Neural progenitor cell (in vitro differentiated cells): ENCODE measurements at regions not wholly inside any gene's neighbourhood (a gene's known extent, or its start where the extent isn't known, plus 50 kb on each side); places are given as distances from the start of the nearest gene placed in this dataset.

Source experiments
- DNase-seq: peaks from one replicate; pipeline ENCODE4 v3.0.0-alpha.2; 2016; ENCODE audit warnings: low spot score
- H2AFZ ChIP-seq: fragments of 200-600 bp; sonication (generic); replicated peaks from 2 replicates; pipeline ENCODE4 v1.6.1; 2016; ENCODE audit warnings: antibody characterized with exemption
- H3F3A ChIP-seq: fragments of 200-600 bp; sonication (generic); 2 replicates; pipeline ENCODE4 v1.6.1; 2016; ENCODE audit warnings: antibody characterized with exemption, low read depth
- H3K27ac ChIP-seq: fragments of 200-600 bp; sonication (generic); 2 replicates; pipeline ENCODE4 v1.5.1; 2016; ENCODE audit warnings: mild to moderate bottlenecking
- H3K27me3 ChIP-seq: fragments of 200-600 bp; sonication (generic); 2 replicates; pipeline ENCODE4 v1.6.1; 2016; ENCODE audit warnings: mild to moderate bottlenecking, moderate library complexity
- H3K36me3 ChIP-seq: fragments of 200-600 bp; sonication (generic); 2 replicates; pipeline ENCODE4 v1.5.1; 2016
- H3K4me1 ChIP-seq: fragments of 200-600 bp; sonication (generic); 2 replicates; pipeline ENCODE4 v1.6.1; 2016; ENCODE audit warnings: mixed run types
- H3K4me2 ChIP-seq: fragments of 200-600 bp; sonication (generic); 2 replicates; pipeline ENCODE4 v1.6.1; 2016
- H3K4me3 ChIP-seq: fragments of 200-600 bp; sonication (generic); 2 replicates; pipeline ENCODE4 v1.5.1; 2016
- H3K79me2 ChIP-seq: fragments of 200-600 bp; sonication (generic); 2 replicates; pipeline ENCODE4 v1.6.1; 2016; ENCODE audit warnings: low read depth
- H3K9ac ChIP-seq: fragments of 200-600 bp; sonication (generic); 2 replicates; pipeline ENCODE4 v1.6.1; 2016
- H3K9me3 ChIP-seq: fragments of 200-600 bp; sonication (generic); 2 replicates; pipeline ENCODE4 v1.5.1; 2016; ENCODE audit warnings: low read depth
- H4K20me1 ChIP-seq: fragments of 200-600 bp; sonication (generic); 2 replicates; pipeline ENCODE4 v1.6.1; 2016; ENCODE audit warnings: low read depth
- H3K27ac Mint-ChIP-seq: 3 replicates; pipeline ENCODE4 v1.8.0; 2021; ENCODE audit warnings: mixed read lengths
- H3K27me3 Mint-ChIP-seq: 2 replicates; pipeline ENCODE4 v1.8.0; 2022; ENCODE audit warnings: low read depth, mild to moderate bottlenecking, inconsistent platforms, moderate library complexity, mixed read lengths; ENCODE audit not compliant: insufficient read depth
- H3K36me3 Mint-ChIP-seq: 3 replicates; pipeline ENCODE4 v1.8.0; 2021; ENCODE audit warnings: mixed read lengths
- H3K4me1 Mint-ChIP-seq: 3 replicates; pipeline ENCODE4 v1.8.0; 2021; ENCODE audit warnings: mixed read lengths
- H3K4me3 Mint-ChIP-seq: 3 replicates; pipeline ENCODE4 v1.8.0; 2021; ENCODE audit warnings: mild to moderate bottlenecking, moderate library complexity, mixed read lengths
- H3K9me3 Mint-ChIP-seq: 3 replicates; pipeline ENCODE4 v1.8.0; 2020; ENCODE audit warnings: mixed read lengths
- EZH2 ChIP-seq: fragments of 200-600 bp; sonication (generic); IDR thresholded peaks from 2 replicates; pipeline ENCODE4 v1.6.1; 2017; ENCODE audit warnings: antibody characterized with exemption, mild to moderate bottlenecking, moderate library complexity
- EZH2phosphoT487 ChIP-seq: fragments of 200-600 bp; sonication (generic); IDR thresholded peaks from 2 replicates; pipeline ENCODE4 v1.6.1; 2017; ENCODE audit warnings: antibody characterized with exemption
- TF ChIP-seq, protein P1 (sequence below): fragments of 200-600 bp; sonication (generic); IDR thresholded peaks from 2 replicates; pipeline ENCODE4 v1.5.1; 2017; ENCODE audit warnings: antibody characterized with exemption, mild to moderate bottlenecking

DNA sequence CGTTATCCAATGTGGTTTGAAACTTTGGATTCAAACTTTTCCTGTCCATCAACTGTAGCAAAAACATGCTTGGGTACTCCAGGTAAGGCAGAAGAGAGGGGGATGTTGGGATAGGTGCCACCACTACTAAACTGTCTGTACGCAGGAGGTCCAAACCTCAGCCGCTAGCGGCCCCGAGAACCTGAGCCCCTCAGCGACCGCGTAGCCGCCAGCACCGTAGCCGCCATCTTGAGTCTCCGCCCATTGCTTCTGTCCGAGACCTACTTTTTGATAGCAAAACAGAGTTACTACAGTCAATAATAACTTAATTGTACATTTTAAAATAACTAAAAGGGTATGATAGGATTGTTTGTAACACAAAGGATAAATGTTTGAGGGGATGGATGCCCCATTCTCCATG lies 119.9 kb upstream of the GRID2 start:
- H3K27me3 Mint-ChIP-seq = no peaks in the 10 kb centered on the region
- no peak overlapping the region for H3K27ac ChIP-seq
- H3K36me3 ChIP-seq = no peaks in the 10 kb centered on the region
- no peak for TF ChIP-seq EZH2phosphoT487
- TF ChIP-seq, protein P1, sequence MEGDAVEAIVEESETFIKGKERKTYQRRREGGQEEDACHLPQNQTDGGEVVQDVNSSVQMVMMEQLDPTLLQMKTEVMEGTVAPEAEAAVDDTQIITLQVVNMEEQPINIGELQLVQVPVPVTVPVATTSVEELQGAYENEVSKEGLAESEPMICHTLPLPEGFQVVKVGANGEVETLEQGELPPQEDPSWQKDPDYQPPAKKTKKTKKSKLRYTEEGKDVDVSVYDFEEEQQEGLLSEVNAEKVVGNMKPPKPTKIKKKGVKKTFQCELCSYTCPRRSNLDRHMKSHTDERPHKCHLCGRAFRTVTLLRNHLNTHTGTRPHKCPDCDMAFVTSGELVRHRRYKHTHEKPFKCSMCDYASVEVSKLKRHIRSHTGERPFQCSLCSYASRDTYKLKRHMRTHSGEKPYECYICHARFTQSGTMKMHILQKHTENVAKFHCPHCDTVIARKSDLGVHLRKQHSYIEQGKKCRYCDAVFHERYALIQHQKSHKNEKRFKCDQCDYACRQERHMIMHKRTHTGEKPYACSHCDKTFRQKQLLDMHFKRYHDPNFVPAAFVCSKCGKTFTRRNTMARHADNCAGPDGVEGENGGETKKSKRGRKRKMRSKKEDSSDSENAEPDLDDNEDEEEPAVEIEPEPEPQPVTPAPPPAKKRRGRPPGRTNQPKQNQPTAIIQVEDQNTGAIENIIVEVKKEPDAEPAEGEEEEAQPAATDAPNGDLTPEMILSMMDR = no peak
- no peak for TF ChIP-seq EZH2
- no peak overlapping the region for H3K4me3 ChIP-seq
- no peaks in the 10 kb centered on the region for H4K20me1 ChIP-seq
- no peak overlapping the region for H2AFZ ChIP-seq
- no peaks in the 10 kb centered on the region for H3K79me2 ChIP-seq
- no peaks in the 10 kb centered on the region for H3K27me3 ChIP-seq
- no peak for DNase-seq
- peaks cover 4% of the 10 kb centered on the region for H3K9me3 Mint-ChIP-seq
- no peaks in the 10 kb centered on the region for H3K9me3 ChIP-seq
- H3K4me1 Mint-ChIP-seq = no peaks in the 10 kb centered on the region
- no peak overlapping the region for H3K4me3 Mint-ChIP-seq
- H3K27ac Mint-ChIP-seq = no peak overlapping the region
- no peak overlapping the region for H3K4me2 ChIP-seq
- no peak overlapping the region for H3K9ac ChIP-seq
- no peaks in the 10 kb centered on the region for H3K36me3 Mint-ChIP-seq
- H3K4me1 ChIP-seq = no peaks in the 10 kb centered on the region
- no peaks in the 10 kb centered on the region for H3F3A ChIP-seq

- no peak overlapping the region for H3K4me3 Mint-ChIP-seq
- no peak overlapping the region for H3K27ac Mint-ChIP-seq
- no peaks in the 10 kb centered on the region for H3K27me3 Mint-ChIP-seq
- Histone ChIP-seq H3K27me3 (no peaks in the 10 kb centered on the region), H2AFZ (no peak overlapping the region), H3K79me2 (no peaks in the 10 kb centered on the region), H3K9me3 (no peaks in the 10 kb centered on the region), H3K27ac (no peak overlapping the region), H3K4me1 (no peaks in the 10 kb centered on the region), H3F3A (no peaks in the 10 kb centered on the region), H4K20me1 (no peaks in the 10 kb centered on the region), H3K36me3 (no peaks in the 10 kb centered on the region), H3K4me3 (no peak overlapping the region), H3K9ac (no peak overlapping the region), H3K4me2 (no peak overlapping the region)
- no peaks in the 10 kb centered on the region for H3K4me1 Mint-ChIP-seq
- peaks cover 4% of the 10 kb centered on the region for H3K9me3 Mint-ChIP-seq
- H3K36me3 Mint-ChIP-seq = no peaks in the 10 kb centered on the region
- no peak for DNase-seq
- TF ChIP-seq EZH2 (no peak), EZH2phosphoT487 (no peak)
- TF ChIP-seq, protein P1 = no peak
These were observed 119.2 kb upstream of the GRID2 start for GRCh38 chr4:92184566-92184965.

DNA sequence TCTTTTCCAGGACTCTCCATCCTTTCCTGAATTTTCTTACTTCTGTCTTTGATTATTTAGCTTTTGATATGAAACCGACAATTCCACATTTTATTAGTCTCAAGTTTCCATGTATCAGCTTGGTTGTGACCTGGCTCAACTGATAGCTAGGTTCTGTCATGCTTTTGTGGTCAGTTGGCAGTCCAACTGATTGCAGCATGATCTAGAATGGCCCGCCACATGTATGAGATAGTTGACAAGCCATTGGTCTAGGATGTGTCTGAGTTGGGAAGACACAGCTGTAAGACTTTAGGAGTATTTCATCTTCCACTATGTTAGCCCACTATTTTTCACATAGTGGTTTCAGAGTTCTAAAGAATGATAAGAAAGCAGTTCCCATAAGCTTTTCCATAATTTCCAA lies 117.5 kb upstream of the GRID2 start:
- Mint-ChIP-seq H3K9me3 (peaks cover 4% of the 10 kb centered on the region), H3K27ac (no peak overlapping the region), H3K4me1 (no peaks in the 10 kb centered on the region), H3K4me3 (no peak overlapping the region), H3K27me3 (no peaks in the 10 kb centered on the region), H3K36me3 (no peaks in the 10 kb centered on the region)
- no peak for DNase-seq
- no peak overlapping the region for H3K27ac ChIP-seq
- H3K9me3 ChIP-seq = no peaks in the 10 kb centered on the region
- H3K79me2 ChIP-seq = no peaks in the 10 kb centered on the region
- no peaks in the 10 kb centered on the region for H3K36me3 ChIP-seq
- no peak overlapping the region for H3K4me3 ChIP-seq
- no peak overlapping the region for H2AFZ ChIP-seq
- H3K27me3 ChIP-seq = no peaks in the 10 kb centered on the region
- H4K20me1 ChIP-seq = no peaks in the 10 kb centered on the region
- H3F3A ChIP-seq = no peaks in the 10 kb centered on the region
- TF ChIP-seq, protein P1 = no peak
- TF ChIP-seq EZH2phosphoT487 = no peak
- TF ChIP-seq EZH2 = no peak
- no peaks in the 10 kb centered on the region for H3K4me1 ChIP-seq
- no peak overlapping the region for H3K9ac ChIP-seq
- H3K4me2 ChIP-seq = no peak overlapping the region

DNA sequence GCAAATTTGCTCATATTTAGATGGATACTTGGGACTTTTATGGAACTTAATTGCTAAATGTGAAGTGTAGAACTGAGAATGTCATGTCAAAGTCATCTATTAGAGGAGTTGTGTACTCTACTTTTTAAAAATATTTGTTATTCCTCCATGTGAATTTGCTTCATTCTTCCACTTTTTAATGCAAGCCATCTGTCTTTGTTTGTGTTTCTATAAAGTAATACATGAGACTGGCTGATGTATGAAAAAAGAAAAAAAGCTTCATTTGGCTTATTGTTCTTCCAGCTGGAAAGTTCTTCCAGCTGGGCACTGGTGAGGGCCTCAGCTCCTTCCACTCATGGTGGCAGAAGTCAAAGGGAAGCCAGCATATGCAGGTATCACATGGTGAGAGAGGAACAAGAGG lies 114.6 kb upstream of the GRID2 start:
- Mint-ChIP-seq H3K36me3 (no peaks in the 10 kb centered on the region), H3K9me3 (no peaks in the 10 kb centered on the region), H3K27ac (no peak overlapping the region), H3K4me1 (no peaks in the 10 kb centered on the region), H3K4me3 (no peak overlapping the region), H3K27me3 (no peaks in the 10 kb centered on the region)
- Histone ChIP-seq H3K36me3 (no peaks in the 10 kb centered on the region), H2AFZ (no peak overlapping the region), H3K9me3 (no peaks in the 10 kb centered on the region), H3K4me3 (no peak overlapping the region), H3K4me1 (no peaks in the 10 kb centered on the region), H3K27ac (no peak overlapping the region), H3K9ac (no peak overlapping the region), H3K79me2 (no peaks in the 10 kb centered on the region), H3K27me3 (no peaks in the 10 kb centered on the region), H4K20me1 (no peaks in the 10 kb centered on the region), H3K4me2 (no peak overlapping the region), H3F3A (no peaks in the 10 kb centered on the region)
- no peak for DNase-seq
- TF ChIP-seq EZH2 (no peak), EZH2phosphoT487 (no peak)
- TF ChIP-seq, protein P1 = no peak
